Eye (tissue), 1 donor: ENCODE measurements at regions not wholly inside any gene's neighbourhood (a gene's known extent, or its start where the extent isn't known, plus 50 kb on each side); places are given as distances from the start of the nearest gene placed in this dataset.

Experiments used
- DNase-seq: peaks from one replicate; pipeline ENCODE4 v3.0.0-alpha.2; 2015

DNA sequence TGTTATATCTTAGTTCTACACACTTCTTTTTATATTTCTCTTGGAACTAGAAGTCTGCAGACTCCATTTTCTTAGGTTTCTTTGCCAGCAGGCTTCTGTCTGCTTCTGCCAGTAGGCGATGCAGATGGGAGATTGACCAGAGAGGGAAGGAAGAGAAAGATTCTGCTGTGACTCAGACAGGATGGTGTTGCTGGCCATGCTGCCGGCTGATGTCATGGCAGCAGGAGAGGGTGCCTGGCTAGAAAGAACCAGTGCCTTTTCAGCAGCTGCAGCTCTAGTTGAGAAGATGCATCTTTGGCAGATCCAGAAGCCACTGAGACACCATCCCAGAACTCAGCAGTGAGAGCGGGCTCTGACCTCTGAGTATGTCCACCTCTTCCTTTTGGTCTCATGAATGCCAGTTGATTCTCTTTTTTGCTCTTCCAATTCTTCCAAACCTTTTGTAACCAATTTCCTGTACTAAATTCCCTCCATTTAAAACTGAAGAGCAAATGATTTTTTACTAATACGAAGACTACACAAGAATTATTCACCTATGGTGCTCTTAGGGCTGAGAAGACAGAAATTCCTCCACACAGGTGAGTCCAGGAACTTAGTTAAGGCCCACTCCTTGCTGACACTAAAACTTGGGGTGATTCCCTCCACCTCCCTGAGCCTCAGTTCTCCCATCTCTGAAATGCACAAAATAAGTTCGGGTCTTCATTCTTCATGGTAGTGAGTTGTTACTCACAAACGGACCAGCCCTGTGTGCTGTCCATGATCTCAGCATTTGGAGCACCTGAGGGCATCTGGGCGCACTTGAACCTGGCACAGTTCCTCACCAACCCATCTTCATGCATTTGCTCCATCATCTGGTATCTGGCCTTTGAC lies 200.7 kb downstream of the MYCN start:
- DNase-seq: no peak

GRCh38 chr2:16139663-16140615 lies 199.6 kb downstream of the MYCN start:
- DNase-seq: no peak

- DNase-seq: peak; percentile 48
Observed at GRCh38 chr2:16138811-16139662, 198.7 kb downstream of the MYCN start.

DNA sequence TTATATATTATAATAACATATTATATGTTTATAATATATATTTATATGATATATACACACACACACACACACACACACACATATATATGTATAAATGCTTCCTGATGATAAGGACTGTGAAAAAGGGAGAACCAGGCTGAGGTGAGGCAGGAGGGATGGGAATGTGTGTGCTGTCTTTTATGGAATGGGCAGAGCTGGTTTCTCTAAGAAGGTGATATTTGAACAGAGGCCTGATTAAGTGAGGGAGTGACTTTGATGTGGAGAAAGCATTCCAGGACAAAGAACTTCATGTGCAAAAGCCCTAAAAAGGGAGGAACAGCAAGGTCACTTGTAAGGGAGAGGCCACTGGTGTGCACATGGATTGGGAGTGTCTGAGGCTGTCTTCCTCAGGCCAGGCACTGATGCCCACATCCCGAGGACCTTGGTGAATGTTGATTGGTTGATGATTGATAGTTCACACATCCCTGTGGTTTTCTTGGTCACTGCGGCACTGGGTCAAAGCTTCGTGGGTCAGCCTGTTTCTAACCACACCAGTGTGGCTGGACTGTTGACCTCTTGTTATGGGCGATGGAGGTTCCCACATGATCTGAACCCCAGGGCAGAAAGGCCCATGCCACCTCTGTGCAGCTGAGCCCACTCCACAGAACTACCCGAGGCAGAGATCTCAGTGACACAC lies 196.9 kb downstream of the MYCN start:
- DNase-seq: no peak

- DNase-seq: no peak
Observed at GRCh38 chr2:16136461-16137035, 196.2 kb downstream of the MYCN start.

- DNase-seq: no peak
Observed at GRCh38 chr2:16135913-16136310, 195.6 kb downstream of the MYCN start.

DNA sequence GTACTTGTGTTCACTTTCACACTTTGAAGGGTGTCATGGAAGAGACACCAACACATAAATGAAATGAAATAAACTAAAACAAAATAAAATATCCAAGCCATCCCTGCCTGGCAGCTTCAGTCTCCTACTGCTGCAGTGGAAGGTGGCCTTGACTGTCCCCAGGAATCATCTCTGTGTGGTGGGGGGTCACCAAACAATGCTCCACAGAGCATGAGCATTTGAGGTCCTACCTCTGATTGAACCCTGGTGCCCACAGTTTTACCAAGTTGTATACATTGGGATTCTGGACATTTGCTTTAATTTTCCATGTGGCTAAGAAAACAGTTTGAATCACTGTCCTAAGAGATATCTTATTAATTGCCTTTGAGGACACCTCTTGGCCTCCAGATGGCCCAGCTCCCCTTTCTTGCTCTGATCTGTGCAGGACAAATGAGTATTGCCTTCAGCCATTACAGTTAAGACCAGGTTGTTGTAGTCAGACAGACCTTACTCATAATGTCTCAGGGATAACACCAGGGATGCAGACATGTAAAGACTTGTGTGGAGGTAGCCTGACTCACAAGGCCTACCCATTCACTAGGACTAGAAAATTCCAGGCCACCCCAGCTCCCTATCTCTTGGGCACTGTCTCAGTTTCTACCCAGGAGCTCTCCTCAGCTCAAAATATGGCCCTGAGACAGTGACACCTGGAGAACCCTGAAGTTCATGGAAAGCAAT lies 195.0 kb downstream of the MYCN start:
- DNase-seq: no peak

- DNase-seq: no peak
Observed at GRCh38 chr2:16134436-16135165, 194.3 kb downstream of the MYCN start.

DNA sequence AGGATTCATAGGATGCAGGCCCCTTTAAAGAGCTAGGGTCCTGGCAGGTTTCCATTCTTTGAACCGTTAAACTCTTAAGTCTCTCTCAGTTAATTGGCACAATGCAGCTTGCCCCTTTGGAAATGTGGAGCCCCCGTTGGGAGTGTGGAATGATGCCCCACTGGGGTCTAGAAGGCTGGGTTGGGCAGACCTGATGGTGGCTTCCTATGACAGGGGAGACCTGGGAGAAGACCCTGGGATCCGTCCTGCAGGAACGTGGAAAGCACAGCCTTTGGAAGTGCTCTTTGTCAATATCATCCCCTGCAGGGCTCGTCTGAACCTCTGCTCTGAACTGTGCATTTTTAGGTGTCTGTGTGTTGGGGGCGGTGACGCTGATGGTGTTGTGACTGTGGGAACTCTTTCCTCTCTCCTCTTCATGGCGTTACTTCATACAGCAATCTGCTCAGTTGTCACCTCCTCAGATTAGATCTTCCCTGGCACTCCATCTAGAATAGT lies 190.6 kb downstream of the MYCN start:
- no peak for DNase-seq

- no peak for DNase-seq
Observed at GRCh38 chr2:16130541-16130880, 190.2 kb downstream of the MYCN start.

GRCh38 chr2:16129716-16130540 lies 189.6 kb downstream of the MYCN start:
- no peak for DNase-seq

DNA sequence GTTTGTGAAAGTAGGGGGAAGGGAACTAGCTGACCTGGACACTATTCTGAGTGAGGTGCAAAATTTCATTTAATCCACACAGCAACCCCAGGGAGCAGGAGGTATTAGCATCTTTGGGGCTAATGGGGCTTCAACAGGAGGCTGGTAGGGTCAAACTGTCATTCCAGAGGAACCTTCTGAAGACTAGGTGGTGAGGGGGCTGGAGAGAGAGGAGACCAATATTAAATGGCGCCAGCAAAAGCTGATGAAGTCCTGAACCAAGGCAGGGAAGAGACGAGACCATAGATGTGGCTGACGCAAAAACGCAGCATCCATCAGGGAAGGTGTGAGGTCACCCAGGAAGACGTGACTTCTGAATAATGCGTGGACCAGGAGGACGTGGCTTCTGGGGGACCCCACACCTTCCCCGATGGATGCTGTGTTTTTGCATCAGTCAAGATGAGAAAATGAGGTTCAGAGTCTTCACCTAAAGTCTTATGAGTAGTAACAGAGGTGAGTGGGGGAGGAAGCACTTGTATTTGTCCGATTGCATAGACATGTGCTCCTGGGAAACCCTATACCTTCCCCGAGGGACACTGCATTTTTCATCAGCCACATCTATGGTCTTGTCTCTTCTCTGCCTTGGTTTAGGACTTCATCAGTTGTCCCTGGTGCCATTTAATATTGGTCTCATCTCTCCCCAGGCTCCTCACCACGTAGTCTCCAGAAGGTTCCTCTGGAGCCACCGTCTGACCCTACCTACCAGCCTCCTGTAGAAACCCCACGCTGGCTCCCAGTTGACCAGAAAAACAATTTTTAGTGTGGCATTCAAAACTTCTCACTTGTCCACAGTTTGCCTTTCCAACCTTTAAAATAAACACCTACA lies 188.6 kb downstream of the MYCN start:
- no peak for DNase-seq

DNA sequence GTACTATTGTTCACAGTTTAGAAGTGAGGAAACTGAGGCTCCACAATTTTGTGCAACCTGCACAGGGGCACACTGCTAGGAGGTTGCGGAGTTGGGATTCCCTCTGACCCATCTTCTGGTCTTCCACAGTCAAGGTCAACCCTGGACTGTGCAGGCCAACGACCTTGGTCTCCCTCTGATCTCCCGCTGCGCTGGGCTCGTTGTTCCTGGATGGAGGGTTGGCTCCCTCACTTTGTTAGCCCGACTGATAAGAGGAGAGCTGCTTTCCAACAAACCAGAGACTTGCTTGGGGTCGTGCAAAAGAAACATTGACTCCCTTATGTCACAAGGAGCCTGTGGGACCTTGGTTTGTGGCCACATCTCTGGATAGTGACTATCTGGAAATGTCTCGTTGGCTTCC lies 187.6 kb downstream of the MYCN start:
- DNase-seq: no peak

DNA sequence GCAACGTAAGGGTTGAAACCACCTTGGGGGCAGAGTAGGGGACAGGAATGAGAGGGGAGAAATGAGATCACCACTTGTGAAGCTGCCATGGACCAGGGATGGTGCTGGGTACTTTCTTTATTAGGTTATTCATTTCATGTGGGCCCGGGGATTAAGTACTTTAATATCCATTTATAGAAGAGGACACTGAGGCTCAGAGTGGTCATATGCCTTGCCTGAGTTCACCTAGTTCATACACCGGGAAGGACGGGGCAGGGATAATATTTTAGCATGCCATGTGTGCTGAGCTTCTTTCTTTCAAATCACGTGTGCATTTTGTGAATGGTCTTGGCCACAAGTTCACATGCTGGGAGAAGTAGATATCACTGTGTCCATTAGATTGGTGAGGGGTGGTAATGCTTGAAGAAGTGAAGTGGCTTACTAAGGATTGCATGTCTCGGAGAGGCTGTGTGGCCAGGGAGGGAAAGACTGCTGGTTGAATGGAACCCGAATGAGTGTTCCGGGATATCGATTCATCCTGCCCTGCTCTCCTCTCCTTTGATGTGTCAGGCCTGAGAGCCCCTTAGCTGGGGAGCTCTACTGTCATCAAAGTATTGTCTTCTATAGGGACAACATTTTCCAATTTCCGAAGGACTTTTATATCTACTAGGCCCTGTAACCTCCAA lies 187.1 kb downstream of the MYCN start:
- DNase-seq: no peak

GRCh38 chr2:16126517-16127275 lies 186.3 kb downstream of the MYCN start:
- DNase-seq: no peak

- DNase-seq: peak; percentile 82
Observed at GRCh38 chr2:16125614-16126516, 185.5 kb downstream of the MYCN start.
